ENCODE measurements at regions not wholly inside any gene's neighbourhood (a gene's known extent, or its start where the extent isn't known, plus 50 kb on each side); places are given as distances from the start of the nearest gene placed in this dataset.

- no peak for TF ChIP-seq CTCF (optimal IDR thresholded peaks at IDR 0.05 in 1 of 3, IDR thresholded peaks at IDR 0.05 in 1 of 3, conservative IDR thresholded peaks at IDR 0.05 in 1 of 3; ENCODE audit: extremely low read depth in 1 of 3, insufficient read depth in 2 of 3, low read length in 3 of 3)
- TF ChIP-seq EZH2 (IDR thresholded peaks at IDR 0.05; ENCODE audit: low read length): no peak
These were observed 973.9 kb downstream of the CDH11 start for GRCh38 chr16:64147941-64148340.

Measured in keratinocyte (primary cell).